Upper lobe of left lung (tissue), 4 donors: ENCODE measurements at regions not wholly inside any gene's neighbourhood (a gene's known extent, or its start where the extent isn't known, plus 50 kb on each side); places are given as distances from the start of the nearest gene placed in this dataset.

Experiments used
- CTCF ChIP-seq, 6 experiments: fragments of 450-650 bp in 4 of 6; fragments of 200-600 bp in 2 of 6; sonication (generic) in 2 of 6; IDR thresholded peaks; one replicate each; pipeline ENCODE4 v1.5.1; 2016 to 2019; ENCODE audit warnings: antibody characterized with exemption in 6 of 6
- EP300 ChIP-seq, 4 donors: sonication (generic); formaldehyde crosslinking; IDR thresholded peaks; one replicate each; pipeline ENCODE4 v1.5.1; 2017; ENCODE audit warnings: antibody characterized with exemption in 4 of 4, control low read depth in 2 of 4
- POLR2A ChIP-seq, 4 donors: fragments of 450-650 bp; IDR thresholded peaks; one replicate each; pipeline ENCODE4 v1.5.1; 2016 to 2017; ENCODE audit warnings: antibody characterized with exemption in 4 of 4, mild to moderate bottlenecking in 2 of 4
- POLR2AphosphoS5 ChIP-seq, 2 donors: sonication (generic); formaldehyde crosslinking; IDR thresholded peaks; one replicate each; pipeline ENCODE4 v1.5.1; 2017; ENCODE audit warnings: antibody characterized with exemption in 2 of 2

GRCh38 chr2:180356676-180357075, 349.6 kb upstream of the CWC22 start:
- no peak for TF ChIP-seq CTCF (IDR thresholded peaks at IDR 0.05)
- no peak for TF ChIP-seq POLR2AphosphoS5 (IDR thresholded peaks at IDR 0.05)
- TF ChIP-seq POLR2A (IDR thresholded peaks at IDR 0.05): no peak
- TF ChIP-seq EP300 (IDR thresholded peaks at IDR 0.05): no peak
